ENCODE measurements at regions not wholly inside any gene's neighbourhood (a gene's known extent, or its start where the extent isn't known, plus 50 kb on each side); places are given as distances from the start of the nearest gene placed in this dataset.

GRCh38 chr11:69394869-69395246, 86.6 kb upstream of the LINC01488 start:
- DNase-seq, result no peak

GRCh38 chr11:69395287-69395686, 86.2 kb upstream of the LINC01488 start:
- no peak for DNase-seq

- no peak for DNase-seq
These were observed 85.2 kb upstream of the LINC01488 start for GRCh38 chr11:69396051-69396947.

- DNase-seq, result no peak
These were observed 84.5 kb upstream of the LINC01488 start for GRCh38 chr11:69396948-69397307.

- DNase-seq, result no peak
These were observed 83.7 kb upstream of the LINC01488 start for GRCh38 chr11:69397732-69398131.

- DNase-seq, result no peak
These were observed 82.7 kb upstream of the LINC01488 start for GRCh38 chr11:69398529-69399492.

GRCh38 chr11:69400140-69400539, 81.3 kb upstream of the LINC01488 start:
- DNase-seq, result no peak

GRCh38 chr11:69400771-69401590, 80.5 kb upstream of the LINC01488 start:
- DNase-seq, result no peak

- DNase-seq, result no peak
These were observed 79.7 kb upstream of the LINC01488 start for GRCh38 chr11:69401715-69402114.

GRCh38 chr11:69402251-69402887, 79.1 kb upstream of the LINC01488 start:
- no peak for DNase-seq

GRCh38 chr11:69403556-69404215, 77.8 kb upstream of the LINC01488 start:
- no peak for DNase-seq

- no peak for DNase-seq
These were observed 75.4 kb upstream of the LINC01488 start for GRCh38 chr11:69406060-69406459.

GRCh38 chr11:69409812-69410645, 71.4 kb upstream of the LINC01488 start:
- no peak for DNase-seq

GRCh38 chr11:69411257-69411924, 70.1 kb upstream of the LINC01488 start:
- no peak for DNase-seq

- DNase-seq, result no peak
These were observed 68.3 kb upstream of the LINC01488 start for GRCh38 chr11:69413015-69413801.

- DNase-seq, result no peak
These were observed 67.5 kb upstream of the LINC01488 start for GRCh38 chr11:69413993-69414392.

GRCh38 chr11:69414773-69415187, 66.7 kb upstream of the LINC01488 start:
- DNase-seq, result no peak

- DNase-seq, result no peak
These were observed 65.9 kb upstream of the LINC01488 start for GRCh38 chr11:69415411-69416142.

GRCh38 chr11:69416143-69416515, 65.3 kb upstream of the LINC01488 start:
- no peak for DNase-seq

Data from CD4-positive, alpha-beta T cell treated with Interferon alpha-2 for 1 hour (primary cell).